IMR-90 (cell line): ENCODE measurements at regions not wholly inside any gene's neighbourhood (a gene's known extent, or its start where the extent isn't known, plus 50 kb on each side); places are given as distances from the start of the nearest gene placed in this dataset.

Experiments
- ATAC-seq: fragments of 200-7000 bp; cut with Tn5 transposase; 2 replicates; pipeline ENCODE4 v1.9.1; 2020; ENCODE audit warnings: low read depth, mild to moderate bottlenecking, moderate library complexity
- BruUV-seq: library from RNA; stranded (reverse); fragments of 400-500 nt; replicated peaks from 2 replicates; lab custom pipeline; 2021; lab: Mats Ljungman, UMichigan
- CTCF ChIA-PET: fragments of 300-600 bp; formaldehyde crosslinking; extraction: SDS; loops from one replicate; lab custom pipeline; 2021; ENCODE audit warnings: antibody characterized with exemption; lab: Yijun Ruan, JAX
- POLR2A ChIA-PET: fragments of 300-600 bp; sonication (Branson Sonifier 250); formaldehyde crosslinking; loops from one replicate; lab custom pipeline; 2022; ENCODE audit warnings: antibody characterized with exemption; ENCODE audit not compliant: unreplicated experiment; lab: Charles Lee
- DNase-seq: peaks from one replicate; pipeline ENCODE4 v3.0.0; 2013
- H2AFZ ChIP-seq: replicated peaks from 2 replicates; pipeline ENCODE3; 2013; ENCODE audit warnings: low read length, mild to moderate bottlenecking; ENCODE audit not compliant: poor library complexity
- H2AK5ac ChIP-seq: 2 replicates; pipeline ENCODE4 v1.6.1; 2013; ENCODE audit warnings: low read depth, low read length, inconsistent platforms
- H2AK9ac ChIP-seq: replicated peaks from 2 replicates; pipeline ENCODE3; 2013; ENCODE audit warnings: mild to moderate bottlenecking, low read depth, low read length, moderate library complexity; ENCODE audit not compliant: poor library complexity
- H2BK120ac ChIP-seq: 2 replicates; pipeline ENCODE4 v1.6.1; 2013; ENCODE audit warnings: low read depth, low read length, inconsistent platforms
- H2BK15ac ChIP-seq: 3 replicates; pipeline ENCODE4 v1.6.1; 2013; ENCODE audit warnings: low read depth, low read length, inconsistent platforms
- H2BK20ac ChIP-seq: 2 replicates; pipeline ENCODE4 v1.6.1; 2013; ENCODE audit warnings: low read depth, mild to moderate bottlenecking, inconsistent platforms, low read length, moderate library complexity
- H2BK5ac ChIP-seq: 2 replicates; pipeline ENCODE4 v1.6.1; 2013; ENCODE audit warnings: mild to moderate bottlenecking, low read depth, low read length, inconsistent platforms; ENCODE audit not compliant: poor library complexity, severe bottlenecking
- H3K14ac ChIP-seq: replicated peaks from 2 replicates; pipeline ENCODE4 v1.6.1; 2013; ENCODE audit warnings: low read depth, low read length, inconsistent platforms
- H3K18ac ChIP-seq: 2 replicates; pipeline ENCODE4 v1.6.1; 2013; ENCODE audit warnings: low read depth, low read length, control low read depth
- H3K23ac ChIP-seq: 2 replicates; pipeline ENCODE4 v1.6.1; 2013; ENCODE audit warnings: low read depth, low read length, inconsistent platforms
- H3K27ac ChIP-seq: 2 replicates; pipeline ENCODE4 v1.5.1; 2013; ENCODE audit warnings: mild to moderate bottlenecking, control low read depth, low read length; ENCODE audit not compliant: insufficient read depth
- H3K27me3 ChIP-seq: 2 replicates; pipeline ENCODE4 v1.6.1; 2013; ENCODE audit warnings: low read length; ENCODE audit not compliant: control insufficient read depth, insufficient read depth
- H3K36me3 ChIP-seq: 2 replicates; pipeline ENCODE4 v1.6.1; 2013; ENCODE audit warnings: low read length, mixed read lengths; ENCODE audit not compliant: control insufficient read depth, insufficient read depth
- H3K4ac ChIP-seq: 2 replicates; pipeline ENCODE4 v1.6.1; 2013; ENCODE audit warnings: low read depth, low read length, inconsistent platforms
- H3K4me1 ChIP-seq: 2 replicates; pipeline ENCODE4 v1.6.1; 2013; ENCODE audit warnings: low read length, mixed read lengths; ENCODE audit not compliant: control insufficient read depth, insufficient read depth
- H3K4me2 ChIP-seq: 2 replicates; pipeline ENCODE4 v1.6.1; 2013; ENCODE audit warnings: low read depth, mild to moderate bottlenecking, control low read depth, low read length, moderate library complexity
- H3K4me3 ChIP-seq: 2 replicates; pipeline ENCODE4 v1.5.1; 2013; ENCODE audit warnings: low read depth, mild to moderate bottlenecking, control low read depth, low read length, moderate library complexity; ENCODE audit not compliant: insufficient read depth
- H3K56ac ChIP-seq: 2 replicates; pipeline ENCODE4 v1.6.1; 2013; ENCODE audit warnings: low read length, inconsistent platforms; ENCODE audit not compliant: insufficient read depth; ENCODE audit errors: extremely low read depth
- H3K79me1 ChIP-seq, 2 experiments: 2 replicates each; pipeline ENCODE4 v1.6.1; 2013; ENCODE audit warnings: low read length in 2 of 2, inconsistent platforms in 1 of 2, low read depth in 1 of 2
- H3K9ac ChIP-seq: 2 replicates; pipeline ENCODE4 v1.6.1; 2013; ENCODE audit warnings: low read depth, low read length, control low read depth
- H3K9me1 ChIP-seq: 2 replicates; pipeline ENCODE4 v1.6.1; 2013; ENCODE audit warnings: low read length, inconsistent platforms; ENCODE audit not compliant: insufficient read depth
- H3K9me3 ChIP-seq: 2 replicates; pipeline ENCODE4 v1.6.1; 2013; ENCODE audit warnings: low read length; ENCODE audit not compliant: control insufficient read depth, insufficient read depth
- H4K20me1 ChIP-seq: 2 replicates; pipeline ENCODE4 v1.6.1; 2013; ENCODE audit warnings: low read length, inconsistent platforms; ENCODE audit not compliant: insufficient read depth
- H4K5ac ChIP-seq: 2 replicates; pipeline ENCODE4 v1.6.1; 2013; ENCODE audit warnings: mild to moderate bottlenecking, low read depth, low read length, control low read depth
- H4K8ac ChIP-seq, 2 experiments: 2 replicates each; pipeline ENCODE4 v1.6.1; 2013; ENCODE audit warnings: low read depth in 2 of 2, low read length in 2 of 2, control low read depth in 1 of 2, inconsistent platforms in 1 of 2
- H4K91ac ChIP-seq: 2 replicates; pipeline ENCODE4 v1.6.1; 2013; ENCODE audit warnings: low read depth, low read length, inconsistent platforms; ENCODE audit not compliant: insufficient read depth
- ELK1 ChIP-seq: fragments of 150-350 bp; IDR thresholded peaks from 2 replicates; pipeline ENCODE4 v1.6.1; 2016; ENCODE audit warnings: low read depth, mild to moderate bottlenecking, low read length, moderate library complexity, borderline replicate concordance
- MAFK ChIP-seq: IDR thresholded peaks from 2 replicates; pipeline ENCODE4 v1.6.1; 2012; ENCODE audit warnings: low read depth, low read length, improper control_type of control experiment
- MAZ ChIP-seq: IDR thresholded peaks from 2 replicates; pipeline ENCODE4 v1.6.1; 2012; ENCODE audit warnings: low read depth, mild to moderate bottlenecking, low read length, improper control_type of control experiment, moderate library complexity, borderline replicate concordance
- MXI1 ChIP-seq: IDR thresholded peaks from 2 replicates; pipeline ENCODE4 v1.6.1; 2012; ENCODE audit warnings: low read depth, mild to moderate bottlenecking, low read length, moderate library complexity, borderline replicate concordance
- NFE2L2 ChIP-seq: fragments of 150-350 bp; IDR thresholded peaks from 2 replicates; pipeline ENCODE4 v1.6.1; 2016; ENCODE audit warnings: low read depth, mild to moderate bottlenecking, low read length
- POLR2A ChIP-seq: IDR thresholded peaks from 2 replicates; pipeline ENCODE4 v1.6.1; 2012; ENCODE audit warnings: mild to moderate bottlenecking, low read depth, low read length
- RAD21 ChIP-seq: IDR thresholded peaks from 2 replicates; pipeline ENCODE4 v1.6.1; 2012; ENCODE audit warnings: low read length, improper control_type of control experiment
- USF2 ChIP-seq: fragments of 150-350 bp; IDR thresholded peaks from 2 replicates; pipeline ENCODE4 v1.6.1; 2017; ENCODE audit warnings: mild to moderate bottlenecking, antibody characterized with exemption, low read length, low read depth
- WGBS, 2 experiments: methylation state at CpG; one replicate each; pipeline versions ENCODE4 v1.1.5 to v1.1.7; 2013; ENCODE audit warnings: missing lambda C conversion rate in 2 of 2; ENCODE audit not compliant: insufficient read length in 1 of 2; ENCODE audit errors: extremely low coverage in 2 of 2; 5-methylcytosine and 5-hydroxymethylcytosine counted together
- dilution Hi-C: fragments of 300-500 bp; cut with HindIII; formaldehyde crosslinking; loops from one replicate; pipeline ENCODE4 v1.14.3; 2018; ENCODE audit warnings: low sequenced_read_pairs; ENCODE audit not compliant: unreplicated experiment
- in situ Hi-C: fragments of 300-500 bp; cut with MboI; formaldehyde crosslinking; loops from 3 replicates; pipeline ENCODE4 v1.14.3; 2019; ENCODE audit warnings: low sequenced_read_pairs, inconsistent platforms, mixed read lengths
- intact Hi-C: fragments of 100-400 bp; cut with micrococcal nuclease; formaldehyde crosslinking; loops from 2 replicates; pipeline ENCODE4 v1.10.0; 2022

- H3K4me3 ChIP-seq, result no peak overlapping the region
- H3K56ac ChIP-seq, result no peak overlapping the region
- H4K5ac ChIP-seq, result no peak overlapping the region
- no peak overlapping the region for H2AK5ac ChIP-seq
- no peak for TF ChIP-seq MAZ
- no peak for TF ChIP-seq MXI1
- TF ChIP-seq NFE2L2, result no peak
- no peak for TF ChIP-seq MAFK
- TF ChIP-seq ELK1, result no peak
- no peak for TF ChIP-seq POLR2A
- TF ChIP-seq RAD21, result no peak
- no peak for TF ChIP-seq USF2
- H2BK5ac ChIP-seq, result no peak overlapping the region
- ATAC-seq, result no peak
- H2AK9ac ChIP-seq, result no peak overlapping the region
- H3K18ac ChIP-seq, result no peak overlapping the region
- intact Hi-C loops, result no loop called here
- in situ Hi-C loops, result loop anchor here (10.0 kb wide), 1 partner anchor 65 kb away; no protein-coding TSS in a partner anchor
- no peak overlapping the region for H2AFZ ChIP-seq
- H4K8ac ChIP-seq, result no peak overlapping the region
- no peaks in the 10 kb centered on the region for H3K27me3 ChIP-seq
- H3K4me2 ChIP-seq, result no peak overlapping the region
- H2BK120ac ChIP-seq, result no peak overlapping the region
- H3K23ac ChIP-seq, result no peak overlapping the region
- no TSS peak for BruUV-seq
- no peaks in the 10 kb centered on the region for H3K79me1 ChIP-seq
- no peaks in the 10 kb centered on the region for H3K4me1 ChIP-seq
- H3K9me1 ChIP-seq, result no peaks in the 10 kb centered on the region
- H3K27ac ChIP-seq, result no peak overlapping the region
- H2BK15ac ChIP-seq, result no peak overlapping the region
- H2BK20ac ChIP-seq, result no peak overlapping the region
- CTCF ChIA-PET, result interaction anchor here (0.7 kb wide), 1 partner anchor 49 kb away, joined by 3 read pairs; no protein-coding TSS in a partner anchor
- DNase-seq, result no peak
- H3K36me3 ChIP-seq, result no peaks in the 10 kb centered on the region
- H4K20me1 ChIP-seq, result no peaks in the 10 kb centered on the region
- H3K9ac ChIP-seq, result no peak overlapping the region
- no peaks in the 10 kb centered on the region for H3K9me3 ChIP-seq
- POLR2A ChIA-PET, result no interaction called here
- dilution Hi-C loops, result no loop called here
- no peak overlapping the region for H4K91ac ChIP-seq
- WGBS, 2 experiments, result 13% methylated on average over 2 of the region's 3 CpGs; no CpG with 5 or more reads in 1 of the 2 experiments
- no peak overlapping the region for H3K4ac ChIP-seq
- no peak overlapping the region for H3K14ac ChIP-seq
These were observed 74.2 kb upstream of the SERTM1 start for GRCh38 chr13:36599641-36600040.
